Trophoblast cell (in vitro differentiated cells and primary cell): ENCODE measurements at regions not wholly inside any gene's neighbourhood (a gene's known extent, or its start where the extent isn't known, plus 50 kb on each side); places are given as distances from the start of the nearest gene placed in this dataset.

Experiments used
- DNase-seq, 2 donors: peaks; one replicate each; pipeline ENCODE4 v3.0.0-alpha.2; 2016
- H2AFZ ChIP-seq: 2 replicates; pipeline ENCODE4 v1.6.1; 2013; ENCODE audit warnings: low read length, moderate library complexity, mild to moderate bottlenecking; ENCODE audit not compliant: insufficient read depth, poor library complexity
- H2AK5ac ChIP-seq: 2 replicates; pipeline ENCODE4 v1.6.1; 2013; ENCODE audit warnings: mild to moderate bottlenecking, low read length
- H2BK120ac ChIP-seq: 2 replicates; pipeline ENCODE4 v1.6.1; 2013; ENCODE audit warnings: low read length, mild to moderate bottlenecking, moderate library complexity; ENCODE audit not compliant: insufficient read depth, poor library complexity
- H2BK12ac ChIP-seq: 2 replicates; pipeline ENCODE4 v1.6.1; 2013; ENCODE audit warnings: mild to moderate bottlenecking, low read length, moderate library complexity
- H2BK5ac ChIP-seq: 2 replicates; pipeline ENCODE4 v1.6.1; 2013; ENCODE audit warnings: low read length, low read depth, moderate library complexity, mild to moderate bottlenecking; ENCODE audit not compliant: poor library complexity
- H3K14ac ChIP-seq: 2 replicates; pipeline ENCODE4 v1.6.1; 2013; ENCODE audit warnings: mild to moderate bottlenecking, low read length
- H3K18ac ChIP-seq: 2 replicates; pipeline ENCODE4 v1.6.1; 2013; ENCODE audit warnings: mild to moderate bottlenecking, low read length
- H3K23ac ChIP-seq: 2 replicates; pipeline ENCODE4 v1.6.1; 2013; ENCODE audit warnings: low read length
- H3K27ac ChIP-seq: 2 replicates; pipeline ENCODE4 v1.5.1; 2013; ENCODE audit warnings: low read depth, mild to moderate bottlenecking, inconsistent platforms, low read length, moderate library complexity
- H3K27me3 ChIP-seq: 2 replicates; pipeline ENCODE4 v1.6.1; 2013; ENCODE audit warnings: inconsistent platforms, mild to moderate bottlenecking, low read length, moderate library complexity; ENCODE audit not compliant: insufficient read depth
- H3K36me3 ChIP-seq, 2 experiments: 1 replicate in 1 of 2; 2 replicates in 1 of 2; pipeline ENCODE4 v1.6.1; 2013; ENCODE audit warnings: low read length in 2 of 2, mild to moderate bottlenecking in 2 of 2, moderate library complexity in 1 of 2; ENCODE audit not compliant: insufficient read depth in 2 of 2, control insufficient read depth in 1 of 2
- H3K4ac ChIP-seq: 2 replicates; pipeline ENCODE4 v1.6.1; 2013; ENCODE audit warnings: low read depth, mild to moderate bottlenecking, low read length, moderate library complexity
- H3K4me1 ChIP-seq, 2 experiments: 1 replicate in 1 of 2; 2 replicates in 1 of 2; pipeline ENCODE4 v1.6.1; 2013; ENCODE audit warnings: low read length in 2 of 2, mild to moderate bottlenecking in 2 of 2, moderate library complexity in 1 of 2; ENCODE audit not compliant: insufficient read depth in 2 of 2, control insufficient read depth in 1 of 2
- H3K4me2 ChIP-seq: 2 replicates; pipeline ENCODE4 v1.6.1; 2013; ENCODE audit warnings: inconsistent platforms, mild to moderate bottlenecking, low read length, moderate library complexity
- H3K4me3 ChIP-seq: 2 replicates; pipeline ENCODE4 v1.5.1; 2013; ENCODE audit warnings: mild to moderate bottlenecking, low read depth, low read length, inconsistent platforms
- H3K79me1 ChIP-seq: one replicate; pipeline ENCODE4 v1.6.1; 2013; ENCODE audit warnings: low read length
- H3K79me2 ChIP-seq: 2 replicates; pipeline ENCODE4 v1.6.1; 2013; ENCODE audit warnings: low read length, mild to moderate bottlenecking; ENCODE audit not compliant: control insufficient read depth, insufficient read depth, poor library complexity
- H3K9ac ChIP-seq: 2 replicates; pipeline ENCODE4 v1.6.1; 2013; ENCODE audit warnings: mild to moderate bottlenecking, low read length
- H3K9me3 ChIP-seq: 2 replicates; pipeline ENCODE4 v1.6.1; 2013; ENCODE audit warnings: low read depth, mild to moderate bottlenecking, control low read depth, inconsistent platforms, low read length; ENCODE audit not compliant: insufficient read depth
- H4K12ac ChIP-seq: 2 replicates; pipeline ENCODE4 v1.6.1; 2013; ENCODE audit warnings: low read depth, mild to moderate bottlenecking, low read length, moderate library complexity
- H4K8ac ChIP-seq: 2 replicates; pipeline ENCODE4 v1.6.1; 2013; ENCODE audit warnings: low read depth, mild to moderate bottlenecking, low read length, moderate library complexity
- H4K91ac ChIP-seq: one replicate; pipeline ENCODE4 v1.6.1; 2013; ENCODE audit warnings: low read depth, mild to moderate bottlenecking, low read length, moderate library complexity
- WGBS: extraction: QIAGEN DNeasy Blood & Tissue Kit; methylation state at CpG from one replicate; pipeline ENCODE4 v1.1.7; 2013; ENCODE audit warnings: missing lambda C conversion rate; ENCODE audit not compliant: insufficient read length, insufficient coverage; ENCODE audit errors: extremely low coverage; 5-methylcytosine and 5-hydroxymethylcytosine counted together

DNA sequence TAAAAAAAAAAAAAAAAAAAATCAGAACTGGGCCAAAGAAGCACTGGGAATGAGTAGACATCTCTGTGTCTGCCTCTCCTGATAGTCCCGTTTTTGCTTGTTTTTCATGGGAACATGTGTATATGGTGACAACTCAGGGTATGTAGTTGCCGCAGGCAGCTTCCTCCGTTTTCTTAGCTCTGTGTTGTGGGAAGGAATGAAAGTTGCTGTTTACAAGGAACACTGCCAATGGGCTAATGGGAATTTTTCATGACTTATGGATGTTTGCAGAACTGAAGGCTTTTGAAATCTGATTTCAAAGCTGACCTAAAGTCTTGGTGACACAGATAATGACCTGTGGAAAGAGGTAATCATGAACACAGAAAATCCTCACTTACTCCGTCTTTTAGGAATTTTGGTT lies 146.4 kb upstream of the BTG1 start:
- WGBS = no CpG with 5 or more reads among the region's 4 CpGs
- H3K4ac ChIP-seq = no peak overlapping the region
- H2AFZ ChIP-seq = no peak overlapping the region
- H3K79me2 ChIP-seq = no peaks in the 10 kb centered on the region
- no peak overlapping the region for H4K8ac ChIP-seq
- H3K79me1 ChIP-seq = peaks cover 1% of the 10 kb centered on the region
- H3K9ac ChIP-seq = no peak overlapping the region
- no peak overlapping the region for H3K14ac ChIP-seq
- H3K23ac ChIP-seq = no peak overlapping the region
- H2AK5ac ChIP-seq = no peak overlapping the region
- H4K91ac ChIP-seq = no peak overlapping the region
- H4K12ac ChIP-seq = no peak overlapping the region
- H2BK5ac ChIP-seq = no peak overlapping the region
- H3K36me3 ChIP-seq = no peaks in the 10 kb centered on the region
- H3K4me3 ChIP-seq = no peak overlapping the region
- no peaks in the 10 kb centered on the region for H3K27me3 ChIP-seq
- DNase-seq = peak; percentile 10 to 20
- no peak overlapping the region for H2BK12ac ChIP-seq
- H3K9me3 ChIP-seq = no peaks in the 10 kb centered on the region
- no peak overlapping the region for H3K18ac ChIP-seq
- H3K27ac ChIP-seq = no peak overlapping the region
- H3K4me2 ChIP-seq = no peak overlapping the region
- H3K4me1 ChIP-seq = peaks cover 2% of the 10 kb centered on the region in 2 experiments
- no peak overlapping the region for H2BK120ac ChIP-seq

DNA sequence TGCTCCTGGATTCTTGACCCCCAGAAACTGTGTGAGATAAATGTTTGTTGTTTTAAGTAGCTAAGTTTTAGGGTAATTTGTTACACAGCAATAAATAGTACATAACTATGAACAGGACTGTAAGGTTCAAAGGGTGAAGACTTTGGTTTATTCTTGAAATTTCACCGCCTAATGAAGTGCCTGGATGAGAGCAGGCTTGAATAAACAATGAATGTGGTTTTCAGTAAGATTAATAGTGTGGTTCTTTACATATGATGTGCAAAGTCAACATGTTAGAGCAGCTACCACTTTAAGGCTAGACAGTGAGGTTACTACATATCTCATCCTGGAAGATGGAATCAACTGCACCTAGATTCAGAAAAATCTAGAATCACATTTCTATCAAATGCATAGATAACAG lies 145.2 kb upstream of the BTG1 start:
- WGBS = no CpG with 5 or more reads among the region's 1 CpG
- no peak overlapping the region for H2AFZ ChIP-seq
- H3K79me2 ChIP-seq = no peaks in the 10 kb centered on the region

DNA sequence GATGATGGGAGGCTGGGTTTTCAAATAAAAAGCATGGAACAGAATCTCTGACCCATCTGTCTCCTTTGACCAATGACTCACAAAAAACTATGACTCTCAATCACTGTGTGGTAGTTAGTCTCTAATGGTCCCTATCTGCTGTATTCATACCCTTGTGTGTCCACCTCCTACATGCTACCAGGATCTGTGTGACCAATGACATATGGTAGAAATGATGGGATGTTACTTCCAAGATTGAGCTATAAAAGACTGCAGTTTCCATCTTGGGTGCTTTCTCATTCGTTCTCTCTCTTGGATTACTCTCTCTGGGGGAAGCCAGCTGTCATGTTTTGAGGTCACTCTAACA lies 144.7 kb upstream of the BTG1 start:
- no peaks in the 10 kb centered on the region for H3K4me1 ChIP-seq
- no peak overlapping the region for H4K91ac ChIP-seq
- no peak overlapping the region for H2BK5ac ChIP-seq
- no peak overlapping the region for H4K12ac ChIP-seq
- no peak overlapping the region for H3K4ac ChIP-seq
- H3K4me3 ChIP-seq = no peak overlapping the region
- H3K14ac ChIP-seq = no peak overlapping the region
- H3K79me1 ChIP-seq = no peaks in the 10 kb centered on the region
- no peaks in the 10 kb centered on the region for H3K9me3 ChIP-seq
- H3K36me3 ChIP-seq = no peaks in the 10 kb centered on the region
- H2AFZ ChIP-seq = no peak overlapping the region
- H3K4me2 ChIP-seq = no peak overlapping the region
- no peak overlapping the region for H2AK5ac ChIP-seq
- H3K23ac ChIP-seq = no peak overlapping the region
- no peaks in the 10 kb centered on the region for H3K79me2 ChIP-seq
- no CpG with 5 or more reads among the region's 1 CpG for WGBS
- no peaks in the 10 kb centered on the region for H3K27me3 ChIP-seq
- no peak overlapping the region for H3K18ac ChIP-seq
- no peak overlapping the region for H3K9ac ChIP-seq
- H3K27ac ChIP-seq = no peak overlapping the region
- no peak overlapping the region for H4K8ac ChIP-seq
- H2BK12ac ChIP-seq = no peak overlapping the region
- H2BK120ac ChIP-seq = no peak overlapping the region
- DNase-seq = no peak

More for the DNA sequence above, 145.2 kb upstream of the BTG1 start:
- Histone ChIP-seq H3K4me1 (peaks cover 2% of the 10 kb centered on the region in 2 experiments), H2BK5ac (no peak overlapping the region), H3K18ac (no peak overlapping the region), H3K14ac (no peak overlapping the region), H4K12ac (no peak overlapping the region), H3K36me3 (no peaks in the 10 kb centered on the region), H3K4ac (no peak overlapping the region), H3K4me3 (no peak overlapping the region), H2BK12ac (no peak overlapping the region), H3K9ac (no peak overlapping the region), H2BK120ac (no peak overlapping the region), H3K23ac (no peak overlapping the region), H3K79me1 (peaks cover 1% of the 10 kb centered on the region), H2AK5ac (no peak overlapping the region), H3K27ac (no peak overlapping the region), H3K4me2 (no peak overlapping the region), H3K27me3 (no peaks in the 10 kb centered on the region), H3K9me3 (no peaks in the 10 kb centered on the region), H4K91ac (no peak overlapping the region), H4K8ac (no peak overlapping the region)
- DNase-seq = no peak

DNA sequence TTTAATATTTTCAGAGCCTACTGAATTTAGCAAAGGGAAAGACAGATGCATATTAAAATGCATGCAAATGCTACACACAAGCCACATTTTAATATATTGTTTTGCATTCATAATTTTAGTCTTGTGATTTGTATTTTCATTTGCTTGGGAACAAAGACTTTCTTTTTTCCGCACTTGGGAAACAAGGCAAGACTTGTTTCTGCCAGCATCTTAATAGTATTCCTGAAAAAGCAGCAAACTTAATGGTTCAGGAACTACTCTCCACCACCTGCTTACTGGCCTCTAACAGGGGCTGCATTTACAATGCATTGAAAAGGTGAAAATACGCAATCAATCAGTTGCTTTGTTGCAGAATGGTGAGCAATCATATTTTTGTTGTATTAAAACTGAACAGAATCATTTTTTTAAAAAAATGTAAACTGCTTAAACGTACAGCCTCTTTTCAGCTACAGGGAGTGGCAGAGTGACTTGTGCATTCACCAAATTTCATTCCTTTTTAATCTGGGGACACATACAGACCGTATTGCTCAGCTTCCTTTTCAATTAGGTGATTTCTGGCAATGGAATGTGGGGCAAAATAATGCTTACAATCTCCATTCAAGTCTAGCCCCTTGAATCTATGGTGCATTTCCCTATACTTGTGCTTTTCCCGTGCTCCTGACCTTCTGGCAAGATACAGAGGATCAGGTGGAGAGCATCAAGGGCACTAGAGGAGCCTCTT lies 144.1 kb upstream of the BTG1 start:
- no peak overlapping the region for H4K91ac ChIP-seq
- H3K36me3 ChIP-seq = no peaks in the 10 kb centered on the region
- H3K79me2 ChIP-seq = no peaks in the 10 kb centered on the region
- no peak overlapping the region for H3K4ac ChIP-seq
- H4K8ac ChIP-seq = no peak overlapping the region
- H3K9me3 ChIP-seq = no peaks in the 10 kb centered on the region
- no peak overlapping the region for H3K4me2 ChIP-seq
- DNase-seq = no peak
- no peak overlapping the region for H2BK5ac ChIP-seq
- no peak overlapping the region for H3K18ac ChIP-seq
- H3K23ac ChIP-seq = no peak overlapping the region
- no peak overlapping the region for H3K4me3 ChIP-seq
- H2BK12ac ChIP-seq = no peak overlapping the region
- no peak overlapping the region for H4K12ac ChIP-seq
- no peak overlapping the region for H2AFZ ChIP-seq
- WGBS = no CpG with 5 or more reads among the region's 5 CpGs
- H3K27ac ChIP-seq = no peak overlapping the region
- no peak overlapping the region for H3K9ac ChIP-seq
- no peaks in the 10 kb centered on the region for H3K4me1 ChIP-seq
- no peak overlapping the region for H3K14ac ChIP-seq
- no peak overlapping the region for H2AK5ac ChIP-seq
- no peaks in the 10 kb centered on the region for H3K79me1 ChIP-seq
- H2BK120ac ChIP-seq = no peak overlapping the region
- H3K27me3 ChIP-seq = no peaks in the 10 kb centered on the region
